Bronchial epithelial cell (primary cell): ENCODE measurements at regions not wholly inside any gene's neighbourhood (a gene's known extent, or its start where the extent isn't known, plus 50 kb on each side); places are given as distances from the start of the nearest gene placed in this dataset.

Source experiments
- DNase-seq: peaks from one replicate; pipeline ENCODE4 v3.0.0-alpha.2; 2010; ENCODE audit warnings: low read depth
- FAIRE-seq: peaks from 2 replicates; lab custom pipeline; 2011; peaks lifted over from hg19 to GRCh38; lab: Jason Lieb, UNC
- H3K27me3 ChIP-seq: 2 replicates; pipeline ENCODE4 v1.5.1; 2011; ENCODE audit warnings: low read length; ENCODE audit not compliant: control insufficient read depth, insufficient read depth
- H3K36me3 ChIP-seq: 2 replicates; pipeline ENCODE4 v1.5.1; 2011; ENCODE audit warnings: low read length; ENCODE audit not compliant: control insufficient read depth, insufficient read depth
- H3K4me3 ChIP-seq: 2 replicates; pipeline ENCODE4 v1.5.1; 2011; ENCODE audit warnings: mild to moderate bottlenecking, low read depth, low read length, control low read depth
- TF ChIP-seq, protein P1 (sequence below): IDR thresholded peaks from 2 replicates; pipeline ENCODE4 v1.5.1; 2011; ENCODE audit warnings: mild to moderate bottlenecking, moderate library complexity, low read length, control low read depth, inconsistent platforms; ENCODE audit not compliant: insufficient read depth, severe bottlenecking

DNA sequence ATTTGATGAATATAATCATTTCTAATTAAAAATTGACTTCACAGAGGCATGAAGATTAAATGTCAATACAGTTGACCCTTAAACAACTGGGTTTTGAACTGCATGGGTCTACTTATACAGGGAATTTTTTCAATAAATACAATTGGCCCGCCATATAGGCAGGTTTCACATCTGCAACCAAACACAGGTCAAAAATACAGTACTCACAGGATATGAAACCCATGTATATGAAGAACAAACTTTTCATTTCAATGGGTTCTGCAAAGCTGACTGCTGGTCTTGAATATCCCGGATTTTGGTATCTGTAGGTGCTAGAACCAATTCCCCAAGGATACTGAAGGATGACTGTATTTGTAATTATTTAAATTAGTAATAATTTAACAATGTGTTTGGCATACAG, 555.6 kb downstream of the EPHA4 start:
- TF ChIP-seq, protein P1, sequence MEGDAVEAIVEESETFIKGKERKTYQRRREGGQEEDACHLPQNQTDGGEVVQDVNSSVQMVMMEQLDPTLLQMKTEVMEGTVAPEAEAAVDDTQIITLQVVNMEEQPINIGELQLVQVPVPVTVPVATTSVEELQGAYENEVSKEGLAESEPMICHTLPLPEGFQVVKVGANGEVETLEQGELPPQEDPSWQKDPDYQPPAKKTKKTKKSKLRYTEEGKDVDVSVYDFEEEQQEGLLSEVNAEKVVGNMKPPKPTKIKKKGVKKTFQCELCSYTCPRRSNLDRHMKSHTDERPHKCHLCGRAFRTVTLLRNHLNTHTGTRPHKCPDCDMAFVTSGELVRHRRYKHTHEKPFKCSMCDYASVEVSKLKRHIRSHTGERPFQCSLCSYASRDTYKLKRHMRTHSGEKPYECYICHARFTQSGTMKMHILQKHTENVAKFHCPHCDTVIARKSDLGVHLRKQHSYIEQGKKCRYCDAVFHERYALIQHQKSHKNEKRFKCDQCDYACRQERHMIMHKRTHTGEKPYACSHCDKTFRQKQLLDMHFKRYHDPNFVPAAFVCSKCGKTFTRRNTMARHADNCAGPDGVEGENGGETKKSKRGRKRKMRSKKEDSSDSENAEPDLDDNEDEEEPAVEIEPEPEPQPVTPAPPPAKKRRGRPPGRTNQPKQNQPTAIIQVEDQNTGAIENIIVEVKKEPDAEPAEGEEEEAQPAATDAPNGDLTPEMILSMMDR = no peak
- no peak for FAIRE-seq

DNA sequence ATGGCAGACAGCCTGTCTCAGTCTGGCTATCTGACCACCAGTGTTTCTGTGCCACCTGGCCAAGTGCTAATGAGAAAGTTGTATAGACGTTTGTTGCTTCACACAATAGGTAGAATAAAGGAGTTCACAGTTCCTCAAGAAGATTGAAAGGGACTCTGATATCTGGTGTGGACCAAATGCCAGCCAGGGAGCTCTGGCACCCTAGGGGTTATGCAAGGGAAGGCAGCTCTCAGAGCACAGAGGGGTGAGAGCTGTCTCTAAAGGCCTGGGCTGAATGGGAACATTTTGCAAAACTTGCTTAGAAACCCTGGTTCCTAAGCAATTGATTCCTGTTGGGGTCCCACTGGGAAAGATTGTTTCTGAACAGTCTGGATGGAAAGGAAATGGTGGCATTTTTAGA, 553.8 kb downstream of the EPHA4 start:
- Histone ChIP-seq H3K36me3 (no peaks in the 10 kb centered on the region), H3K27me3 (no peaks in the 10 kb centered on the region), H3K4me3 (no peak overlapping the region)
- TF ChIP-seq, protein P1 = no peak
- no peak for DNase-seq
- no peak for FAIRE-seq

More for the DNA sequence above, 555.6 kb downstream of the EPHA4 start:
- DNase-seq = no peak
- no peak overlapping the region for H3K4me3 ChIP-seq
- no peaks in the 10 kb centered on the region for H3K27me3 ChIP-seq
- no peaks in the 10 kb centered on the region for H3K36me3 ChIP-seq

DNA sequence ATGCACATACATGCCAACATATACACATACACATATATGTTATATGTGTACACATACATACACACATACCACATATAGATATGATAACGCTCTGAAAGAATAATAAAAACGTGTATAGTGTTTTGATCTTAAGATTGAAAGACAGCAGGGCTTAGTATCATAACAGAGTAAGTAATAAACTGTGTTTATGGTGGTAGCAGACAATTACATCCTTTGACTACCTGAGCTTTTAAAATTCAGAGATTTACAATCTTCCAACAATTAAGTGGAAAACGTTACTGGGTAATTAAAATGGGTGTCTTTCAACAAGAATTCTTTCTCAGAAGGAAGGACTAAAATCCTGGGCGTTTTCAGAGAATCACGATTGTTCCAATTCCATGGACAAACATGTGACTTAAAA, 552.4 kb downstream of the EPHA4 start:
- DNase-seq (no peak), FAIRE-seq (no peak)

DNA sequence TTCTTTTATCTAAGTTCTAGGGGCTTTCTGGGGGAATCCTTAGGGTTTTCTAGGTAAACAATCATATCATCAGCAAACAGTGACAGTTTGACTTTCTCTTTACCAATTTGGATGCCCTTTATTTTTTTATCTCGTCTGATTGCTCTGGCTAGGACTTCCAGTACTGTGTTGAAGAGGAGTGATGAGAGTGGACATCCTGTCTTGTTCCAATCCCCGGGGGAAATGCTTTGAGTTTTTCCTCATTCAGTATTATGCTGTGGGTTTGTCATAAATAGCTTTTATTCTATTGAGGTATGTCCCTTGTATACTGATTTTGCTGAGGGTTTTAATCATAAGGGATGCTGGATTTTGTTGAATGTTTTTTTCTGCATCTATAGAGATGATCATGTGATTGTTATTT, 549.5 kb downstream of the EPHA4 start:
- no peaks in the 10 kb centered on the region for H3K36me3 ChIP-seq
- TF ChIP-seq, protein P1 = no peak
- FAIRE-seq (no peak), DNase-seq (no peak)
- H3K4me3 ChIP-seq = no peak overlapping the region
- no peaks in the 10 kb centered on the region for H3K27me3 ChIP-seq

More for the DNA sequence above, 552.4 kb downstream of the EPHA4 start:
- TF ChIP-seq, protein P1 = no peak
- no peaks in the 10 kb centered on the region for H3K27me3 ChIP-seq
- H3K4me3 ChIP-seq = no peak overlapping the region
- no peaks in the 10 kb centered on the region for H3K36me3 ChIP-seq

DNA sequence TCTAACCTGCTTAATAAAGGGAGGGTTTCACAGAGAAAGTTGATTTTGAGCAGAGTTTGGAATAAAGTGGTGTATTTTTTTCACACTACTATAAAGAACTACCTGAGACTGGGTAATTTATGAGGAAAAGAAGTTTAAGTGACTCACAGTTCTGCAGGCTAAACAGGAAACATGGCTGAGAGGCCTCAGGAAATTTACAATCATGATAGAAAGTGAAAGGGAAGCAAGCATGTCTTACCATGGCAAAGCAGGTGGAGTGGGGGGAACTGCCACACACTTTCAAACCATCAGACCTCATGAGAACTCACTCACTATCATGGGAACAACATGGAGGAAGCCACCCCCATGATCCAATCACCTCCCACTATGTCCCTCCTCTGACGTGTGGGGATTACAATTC, 546.7 kb downstream of the EPHA4 start:
- DNase-seq = peak; percentile 45
- no peaks in the 10 kb centered on the region for H3K36me3 ChIP-seq
- H3K27me3 ChIP-seq = no peaks in the 10 kb centered on the region
- no peak overlapping the region for H3K4me3 ChIP-seq
- TF ChIP-seq, protein P1 = no peak
- no peak for FAIRE-seq

DNA sequence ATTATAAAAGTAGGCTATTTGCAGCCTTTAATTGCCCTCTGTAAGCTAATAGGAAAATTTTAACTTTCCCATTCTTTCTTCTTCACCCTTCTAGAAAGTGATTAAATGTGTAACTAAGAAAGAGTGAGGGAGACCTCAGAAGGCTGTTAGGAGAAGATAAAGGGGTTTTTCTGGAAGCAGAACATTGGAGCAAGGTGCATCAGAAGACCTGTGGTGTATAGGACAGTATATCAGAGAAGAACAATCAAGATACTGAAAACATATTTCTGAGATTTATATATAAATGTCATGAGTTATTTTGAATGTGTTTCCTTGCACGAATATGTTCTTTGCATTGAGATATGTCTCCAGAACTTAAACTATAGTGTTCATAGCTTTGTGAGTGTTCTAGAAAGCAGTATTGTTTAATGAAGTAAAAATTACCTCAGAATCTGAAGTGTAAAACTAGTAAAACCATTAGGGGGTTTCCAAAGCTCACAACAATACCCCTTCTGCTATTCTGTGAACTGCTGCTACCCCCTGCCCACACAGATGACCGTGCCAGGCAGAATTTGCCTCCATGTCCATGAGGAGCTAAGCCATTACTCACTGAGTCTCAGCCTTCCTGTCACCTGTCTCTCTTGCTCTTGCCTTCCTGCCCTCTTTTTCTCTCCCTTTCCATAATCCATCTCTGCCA, 537.9 kb downstream of the EPHA4 start:
- TF ChIP-seq, protein P1 = no peak
- FAIRE-seq (no peak), DNase-seq (no peak)
- no peaks in the 10 kb centered on the region for H3K27me3 ChIP-seq
- H3K4me3 ChIP-seq = no peak overlapping the region
- H3K36me3 ChIP-seq = no peaks in the 10 kb centered on the region
